ENCODE measurements at regions not wholly inside any gene's neighbourhood (a gene's known extent, or its start where the extent isn't known, plus 50 kb on each side); places are given as distances from the start of the nearest gene placed in this dataset.
A peak's percentile ranks its signal among the peaks of the same experiment; 100 is the strongest.

DNA sequence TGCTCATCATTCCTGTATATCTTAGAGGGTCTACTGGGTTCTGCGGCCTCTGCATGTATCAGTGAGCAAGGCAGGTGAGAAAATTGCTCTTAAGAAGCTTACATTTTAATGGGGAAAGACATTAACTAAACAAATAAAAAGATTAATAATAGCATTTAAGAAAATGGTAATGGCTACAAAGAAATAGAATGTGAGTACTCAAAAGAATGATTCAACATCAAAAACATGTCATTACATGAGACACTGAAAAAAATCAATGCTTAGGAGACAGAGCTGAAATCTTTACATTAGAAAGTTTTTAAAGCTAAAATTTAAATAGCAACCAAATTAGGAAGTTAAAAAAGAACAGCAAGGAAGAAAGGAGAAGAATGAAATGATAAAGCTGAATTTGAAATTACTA, 146.9 kb upstream of the PHACTR1 start:
- no peak for DNase-seq
- Histone ChIP-seq H3K4me3 (ENCODE audit: low read depth, low read length) (no peak overlapping the region), H3K4me1 (peaks cover 19% of the 10 kb centered on the region), H3K36me3 (ENCODE audit: control insufficient read depth, insufficient read depth, low read length) (no peaks in the 10 kb centered on the region), H3K9me3 (peaks cover 9% of the 10 kb centered on the region; the same call in 1 of the 2 replicates), H3K27me3 (replicated peaks; ENCODE audit: control insufficient read depth, insufficient read depth, low read length) (no peaks in the 10 kb centered on the region)
- peaks cover 18% of the 10 kb centered on the region for H3K4me1 Mint-ChIP-seq (ENCODE audit: low read depth, unreplicated experiment)
- CTCF ChIA-PET = no interaction called here
- no peak overlapping the region for H3K27ac Mint-ChIP-seq (ENCODE audit: unreplicated experiment)
- H3K27me3 Mint-ChIP-seq (ENCODE audit: insufficient read depth, unreplicated experiment) = no peaks in the 10 kb centered on the region
- TF ChIP-seq, protein P1, sequence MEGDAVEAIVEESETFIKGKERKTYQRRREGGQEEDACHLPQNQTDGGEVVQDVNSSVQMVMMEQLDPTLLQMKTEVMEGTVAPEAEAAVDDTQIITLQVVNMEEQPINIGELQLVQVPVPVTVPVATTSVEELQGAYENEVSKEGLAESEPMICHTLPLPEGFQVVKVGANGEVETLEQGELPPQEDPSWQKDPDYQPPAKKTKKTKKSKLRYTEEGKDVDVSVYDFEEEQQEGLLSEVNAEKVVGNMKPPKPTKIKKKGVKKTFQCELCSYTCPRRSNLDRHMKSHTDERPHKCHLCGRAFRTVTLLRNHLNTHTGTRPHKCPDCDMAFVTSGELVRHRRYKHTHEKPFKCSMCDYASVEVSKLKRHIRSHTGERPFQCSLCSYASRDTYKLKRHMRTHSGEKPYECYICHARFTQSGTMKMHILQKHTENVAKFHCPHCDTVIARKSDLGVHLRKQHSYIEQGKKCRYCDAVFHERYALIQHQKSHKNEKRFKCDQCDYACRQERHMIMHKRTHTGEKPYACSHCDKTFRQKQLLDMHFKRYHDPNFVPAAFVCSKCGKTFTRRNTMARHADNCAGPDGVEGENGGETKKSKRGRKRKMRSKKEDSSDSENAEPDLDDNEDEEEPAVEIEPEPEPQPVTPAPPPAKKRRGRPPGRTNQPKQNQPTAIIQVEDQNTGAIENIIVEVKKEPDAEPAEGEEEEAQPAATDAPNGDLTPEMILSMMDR (IDR thresholded peaks at IDR 0.05; ENCODE audit: insufficient read depth in 1 of 2, low read depth in 1 of 2, low read length in 1 of 2, severe bottlenecking in 1 of 2, unreplicated experiment in 1 of 2) = no peak
- H3K36me3 Mint-ChIP-seq (ENCODE audit: insufficient read depth, unreplicated experiment) = no peaks in the 10 kb centered on the region
- POLR2A ChIA-PET = no interaction called here
- no peak overlapping the region for H3K4me3 Mint-ChIP-seq (ENCODE audit: unreplicated experiment)
- H3K9me3 Mint-ChIP-seq (ENCODE audit: unreplicated experiment) = peaks cover 2% of the 10 kb centered on the region
- intact Hi-C loops (cut with micrococcal nuclease; ENCODE audit: unreplicated experiment) = no loop called here
- no TSS peak for BruUV-seq (replicated peaks)

DNA sequence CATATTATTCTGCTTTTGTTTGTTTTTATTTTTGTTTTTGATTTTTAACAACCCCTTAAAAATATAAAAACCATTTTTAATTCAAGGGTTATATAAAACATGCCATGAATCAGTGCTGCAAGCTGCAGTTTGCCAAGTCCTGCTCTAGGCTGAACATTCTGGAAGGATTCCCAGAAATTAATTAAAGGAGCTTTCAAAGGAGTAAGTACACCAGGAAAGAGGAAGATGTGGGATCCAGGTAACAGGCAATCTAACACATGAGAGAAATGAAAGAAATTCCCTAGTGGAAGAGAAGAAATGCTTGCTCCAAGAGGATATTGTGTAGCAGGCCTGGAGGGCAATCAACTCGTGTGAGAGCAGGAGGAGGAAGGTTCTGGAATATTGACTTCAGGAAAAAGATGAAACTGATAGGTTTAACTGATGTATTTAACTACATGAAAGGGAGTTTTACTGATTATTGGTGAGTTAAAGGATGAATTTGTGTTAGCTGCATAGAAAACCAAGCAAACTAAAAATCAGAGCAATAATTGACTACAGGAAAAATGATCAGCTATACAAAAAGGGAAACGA, 146.0 kb upstream of the PHACTR1 start:
- CTCF ChIA-PET = interaction anchor here (0.6 kb wide), 1 partner anchor 1100 kb away, joined by 4 read pairs; no protein-coding TSS in a partner anchor
- no peak overlapping the region for H3K4me3 ChIP-seq (ENCODE audit: low read depth, low read length)
- H3K9me3 ChIP-seq = peaks cover 6% of the 10 kb centered on the region; the same call in 1 of the 2 replicates
- TF ChIP-seq, protein P1 (IDR thresholded peaks at IDR 0.05; ENCODE audit: insufficient read depth in 1 of 2, low read depth in 1 of 2, low read length in 1 of 2, severe bottlenecking in 1 of 2, unreplicated experiment in 1 of 2) = no peak
- H3K36me3 Mint-ChIP-seq (ENCODE audit: insufficient read depth, unreplicated experiment) = no peaks in the 10 kb centered on the region
- H3K9me3 Mint-ChIP-seq (ENCODE audit: unreplicated experiment) = peaks cover 11% of the 10 kb centered on the region
- DNase-seq = no peak
- H3K27me3 ChIP-seq (replicated peaks; ENCODE audit: control insufficient read depth, insufficient read depth, low read length) = no peaks in the 10 kb centered on the region
- no peak overlapping the region for H3K27ac Mint-ChIP-seq (ENCODE audit: unreplicated experiment)
- intact Hi-C loops (cut with micrococcal nuclease; ENCODE audit: unreplicated experiment) = no loop called here
- POLR2A ChIA-PET = interaction anchor here (0.6 kb wide), 1 partner anchor 74 kb away, joined by 9 read pairs; no protein-coding TSS in a partner anchor
- H3K4me1 Mint-ChIP-seq (ENCODE audit: low read depth, unreplicated experiment) = peaks cover 27% of the 10 kb centered on the region
- no peaks in the 10 kb centered on the region for H3K36me3 ChIP-seq (ENCODE audit: control insufficient read depth, insufficient read depth, low read length)
- BruUV-seq (replicated peaks) = no TSS peak
- H3K27me3 Mint-ChIP-seq (ENCODE audit: insufficient read depth, unreplicated experiment) = no peaks in the 10 kb centered on the region
- no peak overlapping the region for H3K4me3 Mint-ChIP-seq (ENCODE audit: unreplicated experiment)
- H3K4me1 ChIP-seq = peaks cover 19% of the 10 kb centered on the region

DNA sequence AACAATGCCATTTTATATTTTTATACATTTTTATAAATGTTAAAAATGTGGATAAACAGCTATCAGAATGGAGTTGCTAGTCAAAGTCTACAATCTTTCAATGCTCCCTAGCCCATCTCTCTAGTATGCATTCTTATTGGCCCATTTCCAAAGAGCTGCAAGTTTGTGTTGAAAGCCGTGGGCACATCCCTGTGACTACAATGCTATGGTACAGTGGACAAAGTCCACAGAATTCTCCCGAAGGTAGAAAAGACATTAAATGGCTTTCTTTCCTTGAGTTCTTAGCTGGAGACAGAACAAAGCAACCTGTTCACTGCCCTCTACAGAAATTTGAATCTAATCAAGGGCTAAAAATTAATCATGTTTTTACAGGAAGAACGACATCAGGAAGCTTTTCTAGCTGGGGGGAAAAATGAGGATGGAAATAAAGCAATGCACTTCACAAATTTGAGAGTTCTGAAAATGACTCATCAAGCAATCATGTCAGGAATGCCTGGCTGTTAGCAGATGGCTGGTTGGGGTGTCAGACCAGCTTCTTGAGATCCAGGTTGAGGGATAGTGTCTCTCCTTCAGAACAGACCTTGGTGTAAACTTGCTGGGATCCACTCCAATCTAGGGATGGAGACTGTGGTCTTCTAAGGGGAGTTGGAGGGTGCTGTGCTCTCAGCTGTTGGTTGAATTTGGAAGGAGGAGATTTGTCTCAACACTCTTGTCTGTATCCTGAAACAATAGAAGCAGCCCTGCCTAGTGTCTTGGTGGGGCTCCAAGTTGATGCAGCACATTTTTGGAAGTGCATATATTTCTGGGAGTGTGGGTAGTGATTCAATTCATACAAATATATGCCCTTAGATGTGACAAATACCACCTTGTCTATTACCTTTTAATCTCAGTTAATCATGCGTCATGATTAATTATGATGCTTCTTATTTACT, 143.4 kb upstream of the PHACTR1 start:
- intact Hi-C loops (cut with micrococcal nuclease; ENCODE audit: unreplicated experiment) = no loop called here
- H3K4me3 ChIP-seq (ENCODE audit: low read depth, low read length) = no peak overlapping the region
- no peaks in the 10 kb centered on the region for H3K27me3 ChIP-seq (replicated peaks; ENCODE audit: control insufficient read depth, insufficient read depth, low read length)
- H3K4me1 Mint-ChIP-seq (ENCODE audit: low read depth, unreplicated experiment) = peaks cover 42% of the 10 kb centered on the region
- H3K9me3 Mint-ChIP-seq (ENCODE audit: unreplicated experiment) = peaks cover 18% of the 10 kb centered on the region
- TF ChIP-seq, protein P1 (IDR thresholded peaks at IDR 0.05; ENCODE audit: insufficient read depth in 1 of 2, low read depth in 1 of 2, low read length in 1 of 2, severe bottlenecking in 1 of 2, unreplicated experiment in 1 of 2) = no peak
- peaks cover 6% of the 10 kb centered on the region; the same call in 1 of the 2 replicates for H3K9me3 ChIP-seq
- CTCF ChIA-PET = no interaction called here
- TSS peak; percentile 44 for BruUV-seq (replicated peaks)
- H3K4me3 Mint-ChIP-seq (ENCODE audit: unreplicated experiment) = peak overlapping the region; percentile 56
- POLR2A ChIA-PET = no interaction called here
- H3K36me3 Mint-ChIP-seq (ENCODE audit: insufficient read depth, unreplicated experiment) = no peaks in the 10 kb centered on the region
- no peaks in the 10 kb centered on the region for H3K27me3 Mint-ChIP-seq (ENCODE audit: insufficient read depth, unreplicated experiment)
- H3K4me1 ChIP-seq = peaks cover 45% of the 10 kb centered on the region
- no peaks in the 10 kb centered on the region for H3K36me3 ChIP-seq (ENCODE audit: control insufficient read depth, insufficient read depth, low read length)
- peak; percentile 51 to 60 for DNase-seq
- peak overlapping the region; percentile 95 for H3K27ac Mint-ChIP-seq (ENCODE audit: unreplicated experiment)
